ENCODE measurements at regions not wholly inside any gene's neighbourhood (a gene's known extent, or its start where the extent isn't known, plus 50 kb on each side); places are given as distances from the start of the nearest gene placed in this dataset.
A peak's percentile ranks its signal among the peaks of the same experiment; 100 is the strongest.

DNA sequence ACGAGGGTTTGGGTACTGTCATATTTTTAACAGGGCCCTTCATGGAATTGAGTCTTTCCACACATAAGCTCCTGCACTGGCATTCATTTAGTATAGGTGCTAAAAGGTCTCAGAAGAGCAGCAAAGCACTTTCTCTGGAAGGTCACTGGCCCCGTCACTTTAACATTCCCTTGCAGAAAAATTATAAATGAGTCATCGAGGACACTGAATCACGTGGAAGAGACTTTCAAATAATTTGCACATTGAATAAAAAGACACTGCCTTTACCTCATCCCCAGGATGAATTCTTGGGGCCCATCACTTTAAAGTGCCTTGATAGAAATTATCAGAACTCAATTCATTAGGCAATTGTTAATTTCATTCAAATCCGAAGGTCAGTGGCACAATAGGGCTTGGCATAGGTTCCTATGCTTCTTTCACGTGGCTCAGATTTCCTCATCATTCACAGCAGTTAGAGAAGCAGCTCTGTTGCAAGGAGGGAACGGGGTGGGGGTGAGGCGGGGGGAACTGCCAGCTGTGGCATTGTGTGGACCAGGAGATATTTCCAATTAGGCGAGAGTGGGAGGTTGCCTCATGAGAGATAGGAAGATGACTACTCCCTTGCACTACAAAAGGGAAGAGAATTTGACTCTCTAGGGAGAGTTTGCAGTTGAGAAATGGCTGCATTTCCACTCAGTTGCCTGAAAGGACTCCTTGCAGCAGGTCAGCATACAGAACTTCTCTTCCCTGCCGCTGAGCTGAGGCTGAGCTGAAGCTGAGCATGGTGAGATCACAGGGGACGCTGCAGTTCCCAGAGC is 86.3 kb upstream of the NPAS2 start:
- H3K36me3 ChIP-seq, result no peaks in the 10 kb centered on the region
- no peak overlapping the region for H3K4me3 ChIP-seq
- H3K27me3 ChIP-seq, result no peaks in the 10 kb centered on the region
- DNase-seq, result peak in 1 of 2 donors; percentile 51
- TF ChIP-seq, protein P1, sequence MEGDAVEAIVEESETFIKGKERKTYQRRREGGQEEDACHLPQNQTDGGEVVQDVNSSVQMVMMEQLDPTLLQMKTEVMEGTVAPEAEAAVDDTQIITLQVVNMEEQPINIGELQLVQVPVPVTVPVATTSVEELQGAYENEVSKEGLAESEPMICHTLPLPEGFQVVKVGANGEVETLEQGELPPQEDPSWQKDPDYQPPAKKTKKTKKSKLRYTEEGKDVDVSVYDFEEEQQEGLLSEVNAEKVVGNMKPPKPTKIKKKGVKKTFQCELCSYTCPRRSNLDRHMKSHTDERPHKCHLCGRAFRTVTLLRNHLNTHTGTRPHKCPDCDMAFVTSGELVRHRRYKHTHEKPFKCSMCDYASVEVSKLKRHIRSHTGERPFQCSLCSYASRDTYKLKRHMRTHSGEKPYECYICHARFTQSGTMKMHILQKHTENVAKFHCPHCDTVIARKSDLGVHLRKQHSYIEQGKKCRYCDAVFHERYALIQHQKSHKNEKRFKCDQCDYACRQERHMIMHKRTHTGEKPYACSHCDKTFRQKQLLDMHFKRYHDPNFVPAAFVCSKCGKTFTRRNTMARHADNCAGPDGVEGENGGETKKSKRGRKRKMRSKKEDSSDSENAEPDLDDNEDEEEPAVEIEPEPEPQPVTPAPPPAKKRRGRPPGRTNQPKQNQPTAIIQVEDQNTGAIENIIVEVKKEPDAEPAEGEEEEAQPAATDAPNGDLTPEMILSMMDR (IDR thresholded peaks at IDR 0.05), result no peak
- no peak overlapping the region for H3K27ac ChIP-seq
- no peaks in the 10 kb centered on the region for H3K9me3 ChIP-seq
- no peaks in the 10 kb centered on the region for H3K4me1 ChIP-seq
- intact Hi-C loops (cut with DNase I; ENCODE audit: low total_unique reads), result loop anchor here (5.0 kb wide), 1 partner anchor 249 kb away; no protein-coding TSS in a partner anchor

DNA sequence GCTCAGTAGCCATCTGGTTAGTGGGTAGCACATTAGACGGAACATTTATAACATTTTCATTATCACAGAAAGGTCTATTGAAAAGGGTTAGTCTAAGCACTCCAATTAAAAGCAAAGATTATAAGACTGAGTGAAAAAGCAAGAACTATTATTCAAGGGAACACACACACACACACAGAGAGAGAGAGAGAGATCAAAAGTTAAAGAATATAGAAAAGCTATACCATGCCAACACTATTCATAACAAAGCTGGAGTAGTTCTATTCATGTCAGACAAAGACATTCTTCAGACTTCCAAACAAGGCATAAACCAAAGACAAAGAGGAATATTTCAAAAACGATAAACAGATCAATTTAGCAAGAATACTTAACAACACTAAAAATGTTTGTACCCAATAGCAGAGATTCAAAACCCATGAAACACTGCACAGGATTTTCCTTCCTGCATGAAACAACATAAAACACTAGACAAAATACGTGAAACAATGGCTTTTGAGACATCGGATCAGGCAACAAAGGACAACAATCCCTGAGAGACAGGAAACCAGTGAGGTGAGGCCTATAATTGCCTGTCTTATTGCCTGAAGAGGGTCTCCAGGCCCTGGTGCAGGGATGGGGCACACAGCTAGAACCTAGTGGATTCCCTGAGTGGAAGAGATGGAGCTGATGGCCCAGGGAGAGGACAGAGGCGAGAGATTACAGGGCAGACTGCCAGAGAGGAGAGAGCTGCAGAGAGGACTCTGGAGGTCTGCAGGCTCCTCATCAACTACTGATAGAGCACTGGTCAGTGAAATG is 83.6 kb upstream of the NPAS2 start:
- Histone ChIP-seq H3K4me3 (no peak overlapping the region), H3K36me3 (no peaks in the 10 kb centered on the region), H3K27ac (no peak overlapping the region), H3K4me1 (no peaks in the 10 kb centered on the region), H3K27me3 (no peaks in the 10 kb centered on the region), H3K9me3 (no peaks in the 10 kb centered on the region)
- no peak for DNase-seq
- intact Hi-C loops (cut with DNase I; ENCODE audit: low total_unique reads), result no loop called here
- TF ChIP-seq, protein P1 (IDR thresholded peaks at IDR 0.05), result no peak

DNA sequence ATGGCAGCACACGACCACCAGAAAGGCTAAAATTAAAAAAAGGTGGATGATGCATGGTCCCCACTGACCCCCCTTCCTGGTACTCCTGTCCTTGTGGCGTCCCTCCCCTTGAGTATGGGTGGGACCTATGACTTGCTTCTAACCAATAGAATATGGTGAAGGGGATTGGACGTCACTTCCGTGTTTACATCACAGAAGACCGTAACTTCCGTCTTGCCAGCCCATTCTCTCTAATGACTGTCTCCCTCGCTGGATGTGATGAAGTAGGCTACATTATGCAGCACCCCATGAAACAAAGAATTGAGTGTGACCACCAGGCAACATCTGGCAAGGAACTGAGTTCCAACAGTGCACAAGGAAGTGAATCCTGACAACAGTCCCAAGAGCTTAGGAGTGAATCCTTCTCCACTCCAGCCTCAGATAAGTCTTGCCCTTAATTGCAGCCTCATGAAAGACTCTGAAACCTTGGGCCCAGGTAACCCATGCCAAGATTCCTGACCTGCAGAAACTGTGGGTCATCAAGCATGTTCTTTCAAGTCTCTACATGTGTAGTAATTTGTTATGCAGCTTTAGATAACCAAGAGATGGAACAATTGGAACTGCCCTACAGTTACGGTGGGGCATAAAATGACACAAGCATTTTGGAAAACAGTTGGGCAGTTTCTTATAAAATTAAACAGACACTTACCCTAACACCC is 80.1 kb upstream of the NPAS2 start:
- H3K36me3 ChIP-seq, result no peaks in the 10 kb centered on the region
- TF ChIP-seq, protein P1 (IDR thresholded peaks at IDR 0.05), result no peak
- intact Hi-C loops (cut with DNase I; ENCODE audit: low total_unique reads), result no loop called here
- peaks cover 0 to 13% (median 5%) of the 10 kb centered on the region in 4 donors for H3K4me1 ChIP-seq
- H3K9me3 ChIP-seq, result no peaks in the 10 kb centered on the region
- no peaks in the 10 kb centered on the region for H3K27me3 ChIP-seq
- DNase-seq, result no peak
- H3K27ac ChIP-seq, result no peak overlapping the region
- no peak overlapping the region for H3K4me3 ChIP-seq

DNA sequence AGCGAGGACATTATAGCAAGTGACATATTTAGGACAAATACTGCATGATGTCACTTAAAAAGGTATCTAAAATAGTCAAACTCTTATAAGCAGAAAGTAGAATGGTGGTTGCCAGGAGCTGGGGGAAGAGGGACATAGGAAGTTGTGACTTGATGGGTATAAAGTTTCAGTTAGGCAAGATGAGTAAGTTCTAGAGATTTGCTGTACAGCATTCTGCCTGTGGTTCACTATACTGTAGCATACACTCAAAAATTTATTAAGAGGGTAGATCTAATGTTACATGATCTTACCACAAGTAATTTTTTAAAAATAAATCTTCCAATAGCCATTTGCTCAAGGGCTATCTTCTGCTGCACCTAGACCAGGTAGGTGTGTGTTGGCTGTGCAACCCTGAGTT is 78.1 kb upstream of the NPAS2 start:
- intact Hi-C loops (cut with DNase I; ENCODE audit: low total_unique reads), result no loop called here
- TF ChIP-seq, protein P1 (IDR thresholded peaks at IDR 0.05), result no peak
- no peaks in the 10 kb centered on the region for H3K9me3 ChIP-seq
- no peak for DNase-seq
- H3K36me3 ChIP-seq, result no peaks in the 10 kb centered on the region
- no peak overlapping the region for H3K27ac ChIP-seq
- H3K27me3 ChIP-seq, result no peaks in the 10 kb centered on the region
- no peak overlapping the region for H3K4me3 ChIP-seq
- peaks cover 0 to 13% (median 5%) of the 10 kb centered on the region in 4 donors for H3K4me1 ChIP-seq

All from tibial artery (tissue), 4 donors.